ENCODE measurements at regions not wholly inside any gene's neighbourhood (a gene's known extent, or its start where the extent isn't known, plus 50 kb on each side); places are given as distances from the start of the nearest gene placed in this dataset.
"Not testable (repeated sequence)": the region's sequence is repeated elsewhere in the genome, so short reads cannot be mapped to it uniquely, and the experiment has no call there.

DNA sequence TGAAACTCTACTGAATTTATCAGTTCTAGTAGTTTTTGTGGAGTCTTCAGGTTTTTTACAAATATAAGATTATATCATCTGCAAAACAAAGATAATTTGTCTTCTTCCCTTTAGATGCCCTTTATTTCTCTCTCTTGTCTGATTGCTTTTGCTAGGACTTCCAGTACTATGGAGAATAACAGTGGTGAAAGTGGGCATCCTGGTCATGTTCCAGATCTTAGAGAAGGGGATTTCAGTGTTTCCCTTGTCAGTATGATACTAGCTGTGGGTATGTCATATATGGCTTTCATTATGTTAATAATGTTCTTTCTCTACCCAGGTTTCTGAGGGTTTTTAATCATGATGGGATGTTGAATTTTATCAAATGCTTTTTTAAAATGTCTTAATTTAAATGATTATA is 158.1 kb upstream of the TPTE start:
- not testable (repeated sequence) for TF ChIP-seq SOX6 (IDR thresholded peaks at IDR 0.05); ZNF436 (CRISPR knock-in tag; IDR thresholded peaks at IDR 0.05); EZH2 (IDR thresholded peaks at IDR 0.05; ENCODE audit: borderline replicate concordance, low read depth, low read length); XRCC5 (IDR thresholded peaks at IDR 0.05; ENCODE audit: low read depth, low read length); TEAD1 (CRISPR knock-in tag; IDR thresholded peaks at IDR 0.05); HOXB6 (CRISPR knock-in tag; IDR thresholded peaks at IDR 0.05; ENCODE audit: borderline replicate concordance); JUN (IDR thresholded peaks at IDR 0.05; ENCODE audit: borderline replicate concordance, low read depth, low read length); JUN (CRISPR knock-in tag; IDR thresholded peaks at IDR 0.05; ENCODE audit: borderline replicate concordance); ARID1B (IDR thresholded peaks at IDR 0.05); CTCF (IDR thresholded peaks at IDR 0.05 in 2 of 3, conservative IDR thresholded peaks at IDR 0.05 in 1 of 3; ENCODE audit: insufficient read depth in 2 of 3, low read depth in 1 of 3, low read length in 3 of 3); TRIM24 (IDR thresholded peaks at IDR 0.05); NCOA1 (IDR thresholded peaks at IDR 0.05; ENCODE audit: low read depth)
- TF ChIP-seq, protein P1, sequence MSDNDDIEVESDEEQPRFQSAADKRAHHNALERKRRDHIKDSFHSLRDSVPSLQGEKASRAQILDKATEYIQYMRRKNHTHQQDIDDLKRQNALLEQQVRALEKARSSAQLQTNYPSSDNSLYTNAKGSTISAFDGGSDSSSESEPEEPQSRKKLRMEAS (CRISPR knock-in tag; IDR thresholded peaks at IDR 0.05), result not testable (repeated sequence)
- TF ChIP-seq, protein P2, sequence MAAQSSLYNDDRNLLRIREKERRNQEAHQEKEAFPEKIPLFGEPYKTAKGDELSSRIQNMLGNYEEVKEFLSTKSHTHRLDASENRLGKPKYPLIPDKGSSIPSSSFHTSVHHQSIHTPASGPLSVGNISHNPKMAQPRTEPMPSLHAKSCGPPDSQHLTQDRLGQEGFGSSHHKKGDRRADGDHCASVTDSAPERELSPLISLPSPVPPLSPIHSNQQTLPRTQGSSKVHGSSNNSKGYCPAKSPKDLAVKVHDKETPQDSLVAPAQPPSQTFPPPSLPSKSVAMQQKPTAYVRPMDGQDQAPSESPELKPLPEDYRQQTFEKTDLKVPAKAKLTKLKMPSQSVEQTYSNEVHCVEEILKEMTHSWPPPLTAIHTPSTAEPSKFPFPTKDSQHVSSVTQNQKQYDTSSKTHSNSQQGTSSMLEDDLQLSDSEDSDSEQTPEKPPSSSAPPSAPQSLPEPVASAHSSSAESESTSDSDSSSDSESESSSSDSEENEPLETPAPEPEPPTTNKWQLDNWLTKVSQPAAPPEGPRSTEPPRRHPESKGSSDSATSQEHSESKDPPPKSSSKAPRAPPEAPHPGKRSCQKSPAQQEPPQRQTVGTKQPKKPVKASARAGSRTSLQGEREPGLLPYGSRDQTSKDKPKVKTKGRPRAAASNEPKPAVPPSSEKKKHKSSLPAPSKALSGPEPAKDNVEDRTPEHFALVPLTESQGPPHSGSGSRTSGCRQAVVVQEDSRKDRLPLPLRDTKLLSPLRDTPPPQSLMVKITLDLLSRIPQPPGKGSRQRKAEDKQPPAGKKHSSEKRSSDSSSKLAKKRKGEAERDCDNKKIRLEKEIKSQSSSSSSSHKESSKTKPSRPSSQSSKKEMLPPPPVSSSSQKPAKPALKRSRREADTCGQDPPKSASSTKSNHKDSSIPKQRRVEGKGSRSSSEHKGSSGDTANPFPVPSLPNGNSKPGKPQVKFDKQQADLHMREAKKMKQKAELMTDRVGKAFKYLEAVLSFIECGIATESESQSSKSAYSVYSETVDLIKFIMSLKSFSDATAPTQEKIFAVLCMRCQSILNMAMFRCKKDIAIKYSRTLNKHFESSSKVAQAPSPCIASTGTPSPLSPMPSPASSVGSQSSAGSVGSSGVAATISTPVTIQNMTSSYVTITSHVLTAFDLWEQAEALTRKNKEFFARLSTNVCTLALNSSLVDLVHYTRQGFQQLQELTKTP (IDR thresholded peaks at IDR 0.05; ENCODE audit: low read depth in 1 of 2, partially characterized antibody in 2 of 2), result not testable (repeated sequence)
